ENCODE measurements at regions not wholly inside any gene's neighbourhood (a gene's known extent, or its start where the extent isn't known, plus 50 kb on each side); places are given as distances from the start of the nearest gene placed in this dataset.
"Not testable (repeated sequence)": the region's sequence is repeated elsewhere in the genome, so short reads cannot be mapped to it uniquely, and the experiment has no call there.

DNA sequence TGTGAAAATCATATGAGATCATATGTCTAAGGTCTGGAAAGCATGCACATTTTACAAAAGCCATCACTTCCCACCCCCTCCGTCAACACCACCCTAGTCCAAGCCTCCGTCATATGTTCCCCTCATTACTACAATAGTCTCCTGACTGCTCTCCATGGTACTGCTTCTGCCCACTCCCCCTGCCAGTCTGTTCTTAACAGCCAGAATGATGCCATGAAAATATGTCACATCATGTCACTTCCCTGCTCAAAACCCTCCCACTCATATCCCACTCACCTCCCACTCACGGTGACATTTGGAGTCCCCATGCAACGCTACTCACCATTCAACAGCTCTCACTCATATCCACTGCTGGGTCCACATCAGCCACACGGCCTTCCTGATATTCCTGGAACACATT, 432.3 kb downstream of the XYLT1 start:
- TF ChIP-seq, protein P1, sequence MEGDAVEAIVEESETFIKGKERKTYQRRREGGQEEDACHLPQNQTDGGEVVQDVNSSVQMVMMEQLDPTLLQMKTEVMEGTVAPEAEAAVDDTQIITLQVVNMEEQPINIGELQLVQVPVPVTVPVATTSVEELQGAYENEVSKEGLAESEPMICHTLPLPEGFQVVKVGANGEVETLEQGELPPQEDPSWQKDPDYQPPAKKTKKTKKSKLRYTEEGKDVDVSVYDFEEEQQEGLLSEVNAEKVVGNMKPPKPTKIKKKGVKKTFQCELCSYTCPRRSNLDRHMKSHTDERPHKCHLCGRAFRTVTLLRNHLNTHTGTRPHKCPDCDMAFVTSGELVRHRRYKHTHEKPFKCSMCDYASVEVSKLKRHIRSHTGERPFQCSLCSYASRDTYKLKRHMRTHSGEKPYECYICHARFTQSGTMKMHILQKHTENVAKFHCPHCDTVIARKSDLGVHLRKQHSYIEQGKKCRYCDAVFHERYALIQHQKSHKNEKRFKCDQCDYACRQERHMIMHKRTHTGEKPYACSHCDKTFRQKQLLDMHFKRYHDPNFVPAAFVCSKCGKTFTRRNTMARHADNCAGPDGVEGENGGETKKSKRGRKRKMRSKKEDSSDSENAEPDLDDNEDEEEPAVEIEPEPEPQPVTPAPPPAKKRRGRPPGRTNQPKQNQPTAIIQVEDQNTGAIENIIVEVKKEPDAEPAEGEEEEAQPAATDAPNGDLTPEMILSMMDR (conservative IDR thresholded peaks at IDR 0.05; ENCODE audit: low read depth, low read length), result no peak
- no peak overlapping the region for H3K4me3 ChIP-seq (ENCODE audit: low read depth, low read length)

GRCh38 chr16:17049109-17049508, 421.7 kb downstream of the XYLT1 start:
- DNase-seq (ENCODE audit: low read depth); H3K4me3 ChIP-seq (ENCODE audit: low read depth, low read length): not testable (repeated sequence)

More for the DNA sequence above, 432.3 kb downstream of the XYLT1 start:
- no peak for DNase-seq (ENCODE audit: low read depth)

DNA sequence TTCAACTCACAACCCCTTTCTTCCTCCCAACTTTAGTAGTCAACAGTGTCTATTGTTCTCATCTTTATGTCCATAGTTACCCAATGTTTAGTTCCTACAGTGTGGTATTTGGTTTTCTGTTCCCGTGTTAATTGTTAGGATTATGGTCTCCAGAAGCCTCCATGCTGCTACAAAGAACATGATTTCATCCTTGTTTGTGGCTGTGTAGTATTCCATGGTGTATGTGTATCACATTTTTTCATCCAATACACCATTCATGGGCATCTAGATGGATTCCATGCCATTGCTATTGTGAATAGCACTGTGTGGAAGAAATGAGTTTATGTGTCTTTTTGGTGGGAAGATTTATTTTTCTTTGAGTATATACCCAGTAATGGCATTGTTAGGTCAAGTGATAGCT, 420.3 kb downstream of the XYLT1 start:
- TF ChIP-seq, protein P1 (conservative IDR thresholded peaks at IDR 0.05; ENCODE audit: low read depth, low read length), result no peak
- H3K4me3 ChIP-seq (ENCODE audit: low read depth, low read length), result no peak overlapping the region
- DNase-seq (ENCODE audit: low read depth), result no peak

All from choroid plexus epithelial cell (primary cell).